HG02884 (cell line): ENCODE measurements at regions not wholly inside any gene's neighbourhood (a gene's known extent, or its start where the extent isn't known, plus 50 kb on each side); places are given as distances from the start of the nearest gene placed in this dataset.

Experiments
- ATAC-seq: cut with Tn5 transposase; IDR thresholded peaks from one replicate; pipeline ENCODE4 v1.9.1; 2021; ENCODE audit warnings: mild to moderate bottlenecking, moderate library complexity; ENCODE audit not compliant: unreplicated experiment

DNA sequence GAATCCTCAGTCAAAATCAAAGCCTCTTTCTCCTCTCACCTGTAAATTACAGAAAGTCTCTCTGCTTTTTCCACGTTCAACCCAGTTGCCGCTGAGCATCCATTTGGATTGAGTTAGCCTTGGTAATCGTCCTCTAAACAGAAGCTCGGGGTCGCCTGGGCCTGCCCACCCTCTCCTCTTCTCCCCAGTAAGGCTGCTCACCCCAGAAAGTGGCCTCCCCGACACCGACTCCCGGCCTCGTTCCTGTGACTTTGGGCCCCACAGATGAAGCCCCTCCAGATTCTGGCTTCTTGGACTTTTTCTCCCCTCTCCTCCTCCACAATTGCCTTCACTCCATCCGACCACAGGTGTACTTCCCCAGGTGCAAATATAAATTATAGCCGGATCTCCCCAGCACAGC lies 1500.0 kb downstream of the BRD1 start:
- no peak for ATAC-seq

DNA sequence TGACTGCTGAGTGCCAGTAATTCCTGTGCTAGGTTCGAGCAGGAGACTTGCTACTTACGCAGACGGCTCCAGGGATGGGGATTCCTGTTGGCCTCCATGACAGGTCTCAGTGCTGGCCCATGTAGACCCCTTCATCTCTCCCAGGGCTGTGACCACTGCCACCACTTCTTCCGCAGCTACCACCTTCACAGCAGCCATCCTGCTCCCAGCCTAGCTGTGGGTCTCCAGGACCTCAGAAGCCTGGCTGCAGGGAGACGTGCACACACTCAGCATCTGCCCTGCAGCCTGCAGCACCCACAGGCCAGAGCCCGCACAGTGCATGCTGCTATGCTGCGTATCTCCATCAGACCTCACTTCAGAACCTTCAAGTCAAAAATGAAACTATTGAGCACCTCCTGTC lies 1503.9 kb downstream of the BRD1 start:
- no peak for ATAC-seq

DNA sequence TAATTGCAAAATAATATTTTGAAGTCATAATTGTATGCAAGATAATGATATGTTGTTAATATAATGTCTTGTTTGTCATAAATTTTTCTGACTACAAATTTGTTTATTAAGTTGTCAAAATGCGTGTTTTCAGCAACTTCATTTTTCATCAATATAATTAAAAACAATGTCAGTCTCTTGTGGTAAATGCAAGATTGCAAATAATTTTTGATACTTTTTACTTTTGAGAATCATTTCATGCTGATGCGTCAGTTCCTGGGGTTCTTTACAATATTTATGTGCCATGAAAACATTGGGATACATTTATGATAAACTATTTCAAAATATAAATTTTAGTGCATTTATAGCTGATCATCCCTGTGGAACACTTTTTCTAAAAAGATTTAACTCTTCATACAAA lies 1504.8 kb downstream of the BRD1 start:
- no peak for ATAC-seq

DNA sequence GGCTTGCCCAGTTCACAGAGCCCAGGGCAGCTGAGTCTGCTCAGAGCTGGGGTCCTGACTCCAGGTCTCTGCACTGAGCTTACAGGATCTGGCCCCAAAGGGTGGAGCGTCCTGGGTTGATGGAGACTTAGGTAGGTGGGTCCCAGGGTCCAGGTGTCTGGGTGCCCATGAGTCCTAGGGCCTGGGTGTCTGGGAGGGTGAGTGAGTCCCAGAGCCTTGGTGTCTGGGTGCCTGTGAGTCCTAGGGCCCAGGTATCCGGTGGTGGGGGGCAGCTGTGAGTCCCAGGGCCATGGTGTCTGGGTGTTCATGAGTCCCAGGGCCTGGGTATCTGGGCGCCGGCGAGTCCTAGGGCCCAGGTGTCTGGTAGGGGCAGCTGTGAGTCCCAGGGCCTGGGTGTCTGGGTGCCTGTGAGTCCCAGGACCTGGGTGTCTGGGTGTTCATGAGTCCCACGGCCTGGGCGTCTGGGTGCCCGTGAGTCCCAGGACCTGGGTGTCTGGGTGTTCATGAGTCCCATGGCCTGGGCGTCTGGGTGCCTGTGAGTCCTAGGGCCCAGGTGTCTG lies 1505.6 kb downstream of the BRD1 start:
- ATAC-seq: no peak

DNA sequence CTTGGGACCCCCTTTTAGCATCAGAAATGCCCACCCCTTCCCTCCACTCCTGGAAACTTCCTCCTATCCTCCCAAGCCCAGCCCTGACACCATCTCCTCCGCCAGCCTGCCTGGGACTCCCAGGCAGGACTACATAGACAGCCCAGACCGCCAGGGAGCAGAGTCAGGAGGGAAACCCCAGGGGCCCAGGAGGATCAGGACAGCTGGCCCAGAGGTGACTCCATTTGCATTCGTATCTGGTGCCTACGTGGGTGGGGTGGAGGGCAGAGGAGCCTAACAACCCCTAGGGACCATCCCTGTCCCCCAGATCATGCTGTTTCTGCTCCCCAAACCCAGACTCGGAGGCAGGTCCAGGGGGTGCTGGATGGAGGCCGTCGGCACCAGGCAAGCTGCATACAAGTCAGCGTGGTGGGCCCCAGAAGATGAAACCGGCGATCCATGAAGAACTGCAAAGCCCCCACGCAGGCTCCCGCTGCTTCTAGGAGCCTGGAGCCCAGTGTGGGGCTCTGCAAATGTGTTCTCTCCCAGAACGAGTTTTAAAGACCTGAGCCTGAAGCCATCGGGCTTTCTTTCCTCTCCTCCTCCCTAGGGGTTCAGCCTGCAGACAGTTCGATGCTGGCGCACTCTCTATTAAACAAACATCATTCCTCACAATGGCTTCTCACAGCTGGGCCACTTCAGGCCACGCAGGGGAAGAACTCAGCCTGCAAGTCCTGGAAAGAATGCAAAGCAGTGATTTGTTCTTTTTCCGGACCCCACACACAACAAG lies 1506.8 kb downstream of the BRD1 start:
- ATAC-seq: no peak

DNA sequence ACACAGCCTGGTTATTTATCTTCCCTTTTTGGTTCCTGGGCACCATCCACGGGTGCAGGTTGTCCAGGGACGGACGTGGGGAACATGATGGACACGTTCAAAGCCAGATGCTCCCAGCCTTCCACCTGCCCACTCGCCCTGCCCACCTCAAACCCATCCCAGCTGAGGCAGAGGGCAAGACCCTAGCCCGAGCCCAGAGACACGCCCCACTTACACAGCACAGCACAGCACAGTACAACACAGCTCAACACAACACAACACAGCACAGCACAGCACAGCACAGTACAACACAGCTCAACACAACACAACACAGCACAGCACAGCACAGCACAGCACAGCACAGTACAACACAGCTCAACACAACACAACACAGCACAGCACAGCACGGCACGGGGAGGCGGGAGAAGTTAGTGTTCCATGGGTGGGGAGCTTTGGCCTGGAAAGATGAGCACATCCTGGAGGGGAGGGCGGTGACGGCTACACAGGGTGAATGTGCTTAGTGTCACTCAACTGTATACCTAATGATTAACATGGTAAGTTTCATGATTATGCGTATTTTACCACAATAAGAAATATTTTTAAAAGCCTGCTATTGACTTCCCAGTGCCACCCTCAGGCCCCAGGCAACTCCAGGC lies 1507.5 kb downstream of the BRD1 start:
- no peak for ATAC-seq

DNA sequence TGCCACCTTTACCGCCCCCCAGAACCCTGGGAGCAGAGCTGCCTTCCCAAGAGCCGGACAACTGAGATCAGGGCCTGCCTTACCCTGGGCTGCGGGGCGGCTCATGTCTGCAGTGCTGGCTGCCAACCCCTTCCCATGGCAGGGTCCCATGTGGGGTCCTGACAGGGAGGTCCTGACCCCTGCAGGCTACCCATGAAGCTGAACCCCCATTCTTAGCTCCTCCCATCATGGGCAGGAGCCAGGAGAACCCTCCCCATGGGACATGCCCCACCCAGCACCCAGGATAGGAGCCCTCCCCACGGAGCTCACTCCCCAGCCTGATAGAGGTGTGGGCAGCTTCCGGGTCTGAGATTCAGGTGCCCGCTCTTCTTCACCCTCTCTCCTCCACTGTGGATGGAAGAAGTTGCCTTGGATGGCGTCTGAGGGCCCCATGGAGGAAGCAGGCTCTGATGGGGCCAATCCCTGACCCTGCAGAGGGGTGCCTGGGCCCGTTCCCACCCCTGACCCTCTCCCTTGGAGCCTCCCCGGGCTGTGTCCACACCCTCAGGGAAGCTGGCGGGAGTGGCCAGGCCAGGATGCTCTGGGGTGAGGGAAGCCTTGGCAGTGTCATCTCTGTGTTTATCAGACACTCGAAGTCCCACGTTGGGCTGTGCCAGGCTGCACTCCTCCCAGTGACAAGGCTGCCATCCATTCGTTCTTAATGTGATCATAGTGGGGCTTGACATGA lies 1508.2 kb downstream of the BRD1 start:
- no peak for ATAC-seq

DNA sequence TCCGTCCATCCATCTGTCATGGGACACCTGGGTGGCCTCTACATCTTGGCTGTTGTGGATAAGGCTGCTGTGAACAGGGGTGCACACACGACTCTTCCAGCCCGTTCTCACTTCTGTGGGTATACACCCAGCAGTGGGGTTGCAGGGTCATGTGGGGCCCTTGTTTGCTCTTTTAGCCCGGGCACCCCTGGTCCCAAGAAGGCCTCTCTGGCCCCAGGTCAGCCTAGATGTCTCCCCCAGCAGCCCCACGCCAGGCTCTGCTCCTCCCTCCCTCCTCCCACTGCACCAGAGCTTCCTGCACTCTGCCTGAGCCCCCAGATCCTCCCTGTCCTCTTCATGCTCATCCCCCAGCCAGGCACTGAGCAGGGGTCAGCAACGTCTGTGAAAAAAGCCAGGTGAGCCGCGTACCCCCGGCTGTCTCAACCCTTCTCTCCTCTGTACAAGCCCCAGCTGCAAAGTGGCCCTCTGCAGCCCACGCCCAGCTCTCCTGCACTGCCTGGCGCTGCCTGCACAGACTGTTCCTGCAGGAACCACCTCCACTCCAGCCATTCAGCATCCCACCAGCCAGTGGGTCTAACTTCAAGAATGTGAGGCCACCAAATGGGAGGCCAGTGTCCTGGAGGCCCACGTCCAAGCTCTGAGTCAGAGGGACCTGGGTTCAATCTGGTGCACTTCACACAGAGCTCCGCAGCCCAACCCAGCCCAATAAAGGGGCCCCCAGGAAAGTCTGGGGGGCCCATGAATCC lies 1508.9 kb downstream of the BRD1 start:
- no peak for ATAC-seq

DNA sequence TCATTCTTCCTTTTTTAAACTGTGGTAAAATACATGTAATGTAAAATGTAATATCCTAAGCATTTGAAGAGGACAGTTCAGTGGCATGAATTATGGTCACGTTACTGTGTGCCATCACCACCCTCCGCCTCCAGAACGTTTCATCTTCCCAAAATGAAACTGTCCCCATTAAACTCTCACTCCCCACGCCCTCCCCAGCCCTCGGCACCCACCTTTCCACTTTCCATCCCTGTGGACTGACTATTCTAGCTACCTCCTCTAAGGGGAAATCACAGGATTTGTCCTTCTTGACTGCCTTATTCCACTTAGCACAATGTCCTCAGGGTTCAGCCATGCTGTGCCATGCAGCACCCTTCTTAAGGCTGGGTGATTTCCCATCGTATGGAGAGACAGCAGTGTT lies 1509.5 kb downstream of the BRD1 start:
- ATAC-seq: no peak

DNA sequence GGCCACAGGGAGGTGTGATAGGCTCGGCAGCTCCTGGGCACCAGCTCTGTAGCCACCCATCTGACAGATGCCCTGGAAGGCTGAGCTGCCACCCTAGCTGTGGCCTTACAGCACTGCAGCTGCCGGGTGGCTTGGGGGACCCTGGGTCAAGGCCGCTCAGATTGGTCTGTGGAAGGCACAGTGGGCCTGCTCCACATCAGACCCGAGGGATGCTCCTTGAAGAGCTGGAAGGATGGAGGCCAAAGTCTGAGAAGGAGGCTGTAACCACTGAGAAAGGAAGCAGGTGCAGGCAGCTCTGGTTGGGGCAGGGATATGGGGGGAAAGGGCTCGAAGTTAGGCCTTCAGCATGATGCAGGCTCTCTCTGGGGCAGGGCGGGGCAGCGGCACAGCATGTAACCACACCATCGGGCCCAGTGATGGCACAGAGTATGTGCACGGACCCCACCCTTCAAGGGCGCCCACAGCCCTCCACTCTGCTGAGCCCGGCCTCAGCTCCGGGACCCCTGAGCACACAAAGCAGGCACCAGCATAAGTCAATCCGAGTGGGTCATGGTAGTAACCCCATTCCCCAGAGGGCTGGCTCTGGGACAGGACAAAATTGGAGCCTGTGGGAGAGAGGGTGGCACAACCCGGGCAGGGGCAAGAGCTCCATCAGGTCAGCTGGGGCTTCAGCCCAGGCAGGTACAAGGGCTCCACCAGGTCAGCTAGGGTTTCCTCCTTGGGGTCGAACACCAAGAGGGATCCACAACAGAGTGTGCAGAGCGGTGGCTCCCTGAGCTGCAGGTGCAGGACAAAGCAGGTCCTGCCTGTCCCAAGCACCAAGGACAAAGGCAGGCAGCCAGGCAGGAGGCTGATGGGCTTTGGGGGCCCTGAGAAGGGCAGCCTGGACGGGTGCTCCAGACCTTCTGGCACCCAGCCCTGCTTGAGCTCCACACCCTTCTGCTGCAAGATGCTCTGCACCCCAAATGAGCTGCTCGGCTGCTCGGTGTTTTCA lies 1511.1 kb downstream of the BRD1 start:
- no peak for ATAC-seq

DNA sequence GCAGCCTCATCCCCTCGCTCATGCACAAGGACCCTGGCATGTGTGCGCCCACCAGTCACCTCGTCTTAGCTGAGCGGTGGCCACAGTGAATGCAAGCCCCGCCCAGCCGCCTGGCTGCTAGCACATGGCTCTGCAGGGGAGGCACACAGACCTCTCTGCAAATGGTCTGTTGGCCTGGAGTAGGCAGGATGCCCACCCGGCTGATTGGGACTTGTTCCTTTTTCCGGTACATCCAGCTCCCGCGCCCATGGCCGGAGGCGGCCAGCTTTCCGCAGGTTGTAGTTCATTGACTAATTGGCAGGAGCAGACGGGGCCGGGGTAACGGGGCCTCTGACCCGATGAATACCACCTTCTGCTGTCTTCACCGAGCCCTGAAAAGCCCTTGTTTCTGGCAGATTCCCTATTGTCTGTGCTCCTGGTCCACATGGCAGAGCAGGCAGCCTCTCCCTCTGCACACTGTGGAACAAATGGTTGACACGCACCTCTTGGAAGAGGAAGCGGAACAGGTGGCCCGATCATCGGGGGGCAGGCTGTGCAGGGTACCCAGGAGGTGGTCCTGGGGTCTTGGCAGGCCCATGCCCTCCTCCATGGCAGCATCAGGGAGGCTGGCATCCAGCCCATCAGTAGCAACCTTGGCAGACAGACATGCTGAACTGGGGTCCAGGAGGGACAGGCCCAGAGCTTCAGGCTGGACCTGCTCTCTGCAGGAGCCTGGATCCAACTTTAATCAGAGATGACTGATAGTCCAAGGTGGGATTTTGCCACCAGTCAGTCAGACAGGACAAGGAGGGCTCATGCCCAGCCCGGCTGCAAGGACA lies 1512.0 kb downstream of the BRD1 start:
- no peak for ATAC-seq

DNA sequence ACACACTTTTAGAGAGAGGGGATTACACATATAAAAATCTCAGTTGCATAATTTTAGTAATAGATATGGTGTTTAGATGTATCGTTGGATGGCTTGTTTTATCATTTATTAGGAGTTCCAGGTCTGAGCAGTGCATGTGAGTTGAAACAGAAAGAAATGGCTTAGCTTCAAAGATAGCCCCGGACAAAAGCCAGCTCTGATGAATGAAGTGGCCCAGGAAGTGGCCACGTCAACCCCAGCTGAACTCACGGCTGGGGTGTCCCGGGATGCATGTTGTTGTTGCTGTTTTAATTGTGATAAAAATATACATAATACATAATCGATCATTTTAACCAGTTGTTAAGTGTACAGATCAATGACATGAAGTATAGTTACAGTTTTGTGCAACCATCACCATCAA lies 1513.6 kb downstream of the BRD1 start:
- ATAC-seq: no peak

DNA sequence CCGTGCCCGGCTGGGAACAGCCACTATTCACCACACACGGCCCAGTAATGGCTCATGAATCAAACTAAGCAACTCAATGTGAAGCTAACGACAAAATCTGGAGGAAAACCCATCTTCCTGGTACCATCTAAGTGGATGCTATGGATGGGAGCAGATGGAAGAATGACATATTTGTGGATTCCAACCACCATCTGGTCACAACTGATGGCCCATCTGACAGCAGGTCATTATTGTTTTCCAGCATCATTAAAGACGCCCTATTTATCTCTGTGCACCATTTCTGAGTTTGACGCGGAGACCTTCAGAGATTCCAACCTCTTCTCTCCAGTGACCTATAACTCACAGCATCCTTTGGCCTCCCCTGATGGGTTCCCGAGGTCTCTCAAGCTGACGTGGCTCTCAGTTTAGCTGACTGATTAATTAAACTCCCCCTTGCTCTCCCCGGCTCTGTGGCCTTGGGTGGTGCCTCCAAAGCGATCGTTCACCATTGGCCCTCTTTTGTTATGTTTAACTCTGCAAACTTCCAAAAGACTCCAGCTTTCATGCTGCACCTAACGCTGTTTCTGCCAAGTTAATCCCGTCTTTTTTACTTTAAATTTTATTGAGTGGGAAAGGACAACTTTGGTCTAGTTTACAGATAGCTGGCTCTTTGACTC lies 1514.4 kb downstream of the BRD1 start:
- no peak for ATAC-seq

DNA sequence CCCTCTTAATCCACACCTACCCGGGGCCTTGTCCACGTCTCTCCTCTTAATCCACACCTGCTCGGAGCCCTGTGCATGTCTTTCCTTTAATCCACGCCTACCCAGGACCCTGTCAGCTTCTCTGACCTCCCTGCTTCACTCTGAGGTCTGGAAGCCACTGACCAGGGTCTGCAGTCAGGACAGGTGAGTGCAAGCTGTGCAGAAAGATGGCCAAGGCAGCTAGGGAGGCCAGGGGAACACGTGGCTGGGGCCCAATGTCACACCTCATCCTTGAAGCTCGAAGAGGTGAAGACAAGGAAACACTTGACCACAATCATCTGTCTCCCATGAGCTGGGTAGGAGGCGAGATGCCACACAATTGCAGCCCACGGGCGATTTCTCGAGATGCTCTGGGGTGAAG lies 1516.9 kb downstream of the BRD1 start:
- ATAC-seq: no peak

DNA sequence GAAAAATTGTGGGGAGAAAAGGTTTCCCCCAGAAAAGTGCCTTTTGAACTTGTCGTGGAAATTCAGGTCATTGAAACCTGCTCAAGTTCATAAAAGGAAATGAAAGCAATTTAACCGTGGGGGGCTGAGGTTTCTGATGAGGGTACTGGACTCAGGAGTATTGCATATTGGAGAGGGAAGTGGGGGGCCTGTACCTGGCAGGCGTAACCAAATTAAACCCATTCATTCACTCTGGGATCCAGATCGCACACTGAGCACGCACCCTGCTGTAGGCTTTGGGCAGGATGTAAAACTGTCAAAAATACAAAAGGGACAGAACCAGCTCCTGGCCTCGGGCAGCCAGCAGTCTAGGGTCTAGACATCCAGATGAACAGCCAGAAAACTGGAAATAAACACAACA lies 1517.4 kb downstream of the BRD1 start:
- no peak for ATAC-seq

DNA sequence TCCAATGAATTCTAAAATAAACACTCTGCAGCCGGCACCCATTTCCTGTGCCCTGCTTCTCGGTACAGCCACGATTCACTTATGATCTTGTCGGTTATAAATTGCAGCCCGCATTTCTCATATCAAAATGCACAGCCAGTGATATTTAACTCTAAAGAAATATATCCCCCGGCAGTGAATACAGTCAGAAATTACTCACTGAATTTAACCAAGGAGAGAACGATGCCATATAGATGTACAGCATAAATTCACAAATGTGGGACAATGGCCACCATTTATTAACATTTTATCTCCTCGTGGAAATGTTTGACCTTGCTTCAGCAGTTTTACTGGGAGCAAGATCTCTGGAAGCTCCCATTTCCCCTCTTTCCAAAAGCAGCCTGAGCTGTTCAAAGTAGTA lies 1517.8 kb downstream of the BRD1 start:
- no peak for ATAC-seq

DNA sequence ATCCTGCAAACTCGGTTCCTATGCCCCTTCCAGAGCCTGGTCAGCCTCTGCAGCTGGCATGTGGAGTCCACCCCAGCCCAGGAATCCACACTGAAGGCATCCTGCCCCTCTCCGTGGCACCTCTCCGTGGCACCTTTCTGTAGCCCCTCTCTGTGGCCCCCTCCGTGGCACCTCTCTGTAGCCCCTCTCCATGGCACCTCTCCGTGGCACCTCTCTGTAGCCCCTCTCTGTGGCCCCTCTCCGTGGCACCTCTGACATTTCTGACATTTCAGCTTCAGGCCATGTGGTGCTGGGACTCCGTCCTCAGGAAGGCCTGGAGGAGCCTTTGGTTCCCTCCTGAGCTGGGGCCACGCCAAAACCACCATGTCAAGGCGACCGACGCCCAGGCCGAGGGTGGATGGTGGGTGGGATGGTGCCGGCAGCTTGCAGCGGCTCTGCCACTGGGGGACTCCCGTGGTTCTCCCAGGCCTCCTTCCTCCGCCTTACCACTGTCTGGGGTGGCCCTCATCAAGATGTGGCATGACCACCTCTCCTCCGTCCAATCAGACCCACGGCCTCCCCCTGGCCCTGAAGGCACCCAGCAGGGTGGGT lies 1518.5 kb downstream of the BRD1 start:
- no peak for ATAC-seq

DNA sequence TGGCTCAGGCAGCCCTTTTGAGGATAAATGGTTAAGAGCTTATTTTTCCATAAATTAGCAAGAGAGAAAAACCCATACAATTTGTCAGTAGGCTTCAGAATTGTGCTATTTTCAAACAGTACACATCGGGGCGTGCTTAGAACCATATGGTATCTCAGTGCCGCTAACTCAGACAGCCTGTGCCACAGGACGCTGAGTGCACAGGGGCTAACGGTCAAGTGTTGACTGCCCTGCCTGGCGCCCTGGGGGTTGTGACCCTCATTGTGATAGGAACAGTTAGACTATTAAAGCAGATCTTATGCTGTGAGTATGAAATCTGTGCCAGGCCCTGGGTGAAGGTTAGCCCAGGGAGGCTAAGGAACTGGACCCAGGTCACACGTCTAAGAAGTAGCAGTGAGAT lies 1519.7 kb downstream of the BRD1 start:
- no peak for ATAC-seq
